ENCODE measurements at regions not wholly inside any gene's neighbourhood (a gene's known extent, or its start where the extent isn't known, plus 50 kb on each side); places are given as distances from the start of the nearest gene placed in this dataset.

DNA sequence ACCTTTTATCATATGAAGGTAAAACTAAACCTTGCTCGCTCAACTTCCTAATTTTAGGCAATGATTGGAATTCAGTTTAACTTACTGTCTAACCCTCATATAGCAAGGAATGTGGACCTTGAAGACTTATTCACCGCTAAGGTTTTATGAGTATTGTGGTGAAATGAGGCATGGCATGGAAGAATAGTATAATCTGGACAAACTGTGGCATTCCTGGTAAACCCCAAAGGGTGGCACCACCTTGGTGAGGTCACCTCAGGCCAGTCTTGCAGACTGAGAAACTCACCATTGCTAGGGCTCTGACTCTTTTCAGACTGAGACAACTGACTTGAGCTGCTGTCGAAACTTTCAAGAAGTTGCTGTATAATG, 51.1 kb upstream of the EHBP1 start:
- H3K4me2 ChIP-seq (ENCODE audit: insufficient read depth, low read length) = no peak overlapping the region
- no peak overlapping the region for H3K9ac ChIP-seq (replicated peaks; ENCODE audit: extremely low read depth, insufficient read depth, low read length)
- DNase-seq (ENCODE audit: low read depth, low spot score) = no peak
- no TSS peak for BruUV-seq (replicated peaks)
- dilution Hi-C loops (cut with MboI; ENCODE audit: extremely low pct_ligation_motif_present, low sequenced_read_pairs) (no loop called here), intact Hi-C loops (cut with micrococcal nuclease) (no loop called here)
- no peaks in the 10 kb centered on the region for H4K20me1 ChIP-seq (replicated peaks; ENCODE audit: control insufficient read depth, extremely low read depth, insufficient read depth, low read length)
- no peaks in the 10 kb centered on the region for H3K9me1 ChIP-seq (replicated peaks; ENCODE audit: control insufficient read depth, extremely low read depth, insufficient read depth, low read length)
- FAIRE-seq = no peak
- POLR2A ChIA-PET = no interaction called here
- no peaks in the 10 kb centered on the region for H3K36me3 ChIP-seq (ENCODE audit: control insufficient read depth in 2 of 2, extremely low read depth in 1 of 2, insufficient read depth in 2 of 2, low read length in 2 of 2)
- H3K27me3 ChIP-seq (ENCODE audit: control insufficient read depth in 2 of 2, insufficient read depth in 2 of 2, low read length in 2 of 2) = no peaks in the 10 kb centered on the region
- H3K79me2 ChIP-seq (ENCODE audit: control insufficient read depth, insufficient read depth, low read length) = no peaks in the 10 kb centered on the region
- CTCF ChIA-PET = interaction anchor here (1.3 kb wide), 1 partner anchor 198 kb away, joined by 4 read pairs; no protein-coding TSS in a partner anchor
- no peaks in the 10 kb centered on the region for H3K9me3 ChIP-seq (replicated peaks; ENCODE audit: control insufficient read depth, insufficient read depth, low read length)
- H3K27ac ChIP-seq (ENCODE audit: insufficient read depth, low read depth, low read length) = no peak overlapping the region
- H3K4me1 ChIP-seq (ENCODE audit: control insufficient read depth, extremely low read depth, insufficient read depth, low read length) = no peaks in the 10 kb centered on the region
- H2AFZ ChIP-seq (ENCODE audit: low read depth, low read length) = no peak overlapping the region
- H3K4me3 ChIP-seq (replicated peaks in 1 of 3; ENCODE audit: insufficient read depth in 1 of 3, low read depth in 1 of 3, low read length in 3 of 3) = no peak overlapping the region
- TF ChIP-seq EZH2 (IDR thresholded peaks at IDR 0.05; ENCODE audit: borderline replicate concordance, low read depth, low read length, severe bottlenecking) (no peak), FOS (IDR thresholded peaks at IDR 0.05; ENCODE audit: borderline replicate concordance, insufficient read depth, low read length) (no peak), MYC (IDR thresholded peaks at IDR 0.05; ENCODE audit: low read depth, low read length) (no peak), POLR2AphosphoS5 (IDR thresholded peaks at IDR 0.05; ENCODE audit: insufficient read depth, low read depth, low read length) (no peak), JUN (IDR thresholded peaks at IDR 0.05; ENCODE audit: borderline replicate concordance, insufficient read depth, insufficient read length, low read depth) (no peak), GATA2 (IDR thresholded peaks at IDR 0.05; ENCODE audit: insufficient read depth, insufficient read length, low read depth, low read length) (no peak), POLR2A (IDR thresholded peaks at IDR 0.05; ENCODE audit: low read depth, low read length) (no peak)
- TF ChIP-seq, protein P1, sequence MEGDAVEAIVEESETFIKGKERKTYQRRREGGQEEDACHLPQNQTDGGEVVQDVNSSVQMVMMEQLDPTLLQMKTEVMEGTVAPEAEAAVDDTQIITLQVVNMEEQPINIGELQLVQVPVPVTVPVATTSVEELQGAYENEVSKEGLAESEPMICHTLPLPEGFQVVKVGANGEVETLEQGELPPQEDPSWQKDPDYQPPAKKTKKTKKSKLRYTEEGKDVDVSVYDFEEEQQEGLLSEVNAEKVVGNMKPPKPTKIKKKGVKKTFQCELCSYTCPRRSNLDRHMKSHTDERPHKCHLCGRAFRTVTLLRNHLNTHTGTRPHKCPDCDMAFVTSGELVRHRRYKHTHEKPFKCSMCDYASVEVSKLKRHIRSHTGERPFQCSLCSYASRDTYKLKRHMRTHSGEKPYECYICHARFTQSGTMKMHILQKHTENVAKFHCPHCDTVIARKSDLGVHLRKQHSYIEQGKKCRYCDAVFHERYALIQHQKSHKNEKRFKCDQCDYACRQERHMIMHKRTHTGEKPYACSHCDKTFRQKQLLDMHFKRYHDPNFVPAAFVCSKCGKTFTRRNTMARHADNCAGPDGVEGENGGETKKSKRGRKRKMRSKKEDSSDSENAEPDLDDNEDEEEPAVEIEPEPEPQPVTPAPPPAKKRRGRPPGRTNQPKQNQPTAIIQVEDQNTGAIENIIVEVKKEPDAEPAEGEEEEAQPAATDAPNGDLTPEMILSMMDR (IDR thresholded peaks at IDR 0.05; ENCODE audit: extremely low read depth in 1 of 2, insufficient read depth in 1 of 2, low read depth in 1 of 2, low read length in 2 of 2) = no peak
- TF ChIP-seq, protein P2, sequence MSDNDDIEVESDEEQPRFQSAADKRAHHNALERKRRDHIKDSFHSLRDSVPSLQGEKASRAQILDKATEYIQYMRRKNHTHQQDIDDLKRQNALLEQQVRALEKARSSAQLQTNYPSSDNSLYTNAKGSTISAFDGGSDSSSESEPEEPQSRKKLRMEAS (IDR thresholded peaks at IDR 0.05; ENCODE audit: insufficient read depth, insufficient read length) = no peak
